GM21619 (cell line): ENCODE measurements at regions not wholly inside any gene's neighbourhood (a gene's known extent, or its start where the extent isn't known, plus 50 kb on each side); places are given as distances from the start of the nearest gene placed in this dataset.

Source experiments
- ATAC-seq: cut with Tn5 transposase; IDR thresholded peaks from one replicate; pipeline ENCODE4 v1.9.1; 2021; ENCODE audit not compliant: unreplicated experiment

DNA sequence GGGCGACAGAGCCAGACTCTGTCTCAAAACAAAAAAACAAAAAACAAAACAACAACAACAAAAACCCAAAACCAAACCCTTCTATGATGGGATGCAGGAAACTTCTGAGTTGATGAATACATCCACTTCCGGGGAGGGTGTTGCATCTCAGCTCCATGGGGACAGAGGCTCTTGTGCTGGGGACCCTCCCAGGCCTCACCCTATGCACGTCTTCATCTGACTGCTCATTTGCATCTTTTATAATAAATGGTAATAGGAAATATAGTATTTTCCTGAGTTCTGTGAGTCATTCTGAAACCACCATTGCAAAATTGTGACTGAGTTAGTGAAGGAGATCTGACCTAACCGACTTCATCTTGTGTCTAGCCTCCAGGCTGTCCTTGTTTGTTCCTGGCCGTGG, 109.5 kb upstream of the SLC28A3 start:
- ATAC-seq: no peak

DNA sequence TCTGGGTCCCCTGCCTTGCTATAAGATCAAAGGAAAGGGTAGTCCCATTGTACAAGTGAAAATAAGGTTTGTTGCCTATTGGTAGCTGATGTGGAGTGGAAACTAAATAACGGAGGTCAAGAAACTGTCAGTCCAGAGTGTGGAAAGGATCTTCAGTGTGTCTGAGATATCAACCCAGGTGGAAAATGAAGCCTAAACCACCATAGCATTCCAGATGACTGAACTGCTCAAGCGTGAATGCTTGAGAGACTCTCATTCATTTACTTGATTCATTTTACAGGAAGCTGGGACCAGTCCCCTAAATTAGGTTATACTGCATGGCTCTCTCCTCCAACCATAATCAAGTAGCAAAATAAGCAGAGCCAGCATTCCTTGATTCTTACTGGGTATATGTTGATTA, 116.0 kb upstream of the SLC28A3 start:
- ATAC-seq: no peak

DNA sequence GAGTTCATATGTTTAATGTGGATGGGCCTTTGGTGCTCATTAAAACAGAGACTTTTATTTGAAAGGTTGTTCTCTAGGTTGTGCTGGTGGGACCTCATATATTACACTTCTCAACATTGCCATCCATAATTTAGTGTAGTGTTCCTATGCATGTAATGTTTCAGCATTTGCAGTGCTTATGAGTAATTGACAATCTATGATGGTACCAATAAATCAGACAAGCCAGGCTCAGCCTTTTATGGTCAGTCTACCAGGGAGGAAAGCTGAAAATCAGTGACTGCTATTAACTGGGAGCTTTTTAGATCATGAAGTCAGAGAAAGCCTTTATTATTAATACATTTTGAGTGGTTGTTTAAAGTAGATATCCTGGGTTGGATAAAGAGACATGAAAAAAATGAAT, 120.1 kb upstream of the SLC28A3 start:
- ATAC-seq: no peak

DNA sequence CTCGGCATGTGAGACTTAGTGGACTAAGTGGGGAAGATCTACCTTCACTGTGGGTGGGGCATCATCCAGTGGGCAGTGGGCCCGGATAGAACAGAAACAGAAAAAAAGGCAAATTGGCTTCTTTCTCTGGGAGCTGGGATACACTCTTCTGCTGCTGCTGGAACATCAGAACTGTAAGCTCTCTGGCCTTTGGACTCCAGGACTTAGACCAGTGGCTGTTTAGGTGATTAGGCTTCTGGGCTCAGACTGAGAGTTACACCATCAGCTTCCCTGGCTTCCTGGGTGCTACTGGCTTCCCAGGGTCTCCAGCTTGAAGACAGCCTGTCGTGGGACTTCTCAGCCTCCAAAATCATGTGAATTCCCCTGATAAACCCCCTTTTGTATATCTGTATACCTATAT, 122.7 kb upstream of the SLC28A3 start:
- no peak for ATAC-seq

DNA sequence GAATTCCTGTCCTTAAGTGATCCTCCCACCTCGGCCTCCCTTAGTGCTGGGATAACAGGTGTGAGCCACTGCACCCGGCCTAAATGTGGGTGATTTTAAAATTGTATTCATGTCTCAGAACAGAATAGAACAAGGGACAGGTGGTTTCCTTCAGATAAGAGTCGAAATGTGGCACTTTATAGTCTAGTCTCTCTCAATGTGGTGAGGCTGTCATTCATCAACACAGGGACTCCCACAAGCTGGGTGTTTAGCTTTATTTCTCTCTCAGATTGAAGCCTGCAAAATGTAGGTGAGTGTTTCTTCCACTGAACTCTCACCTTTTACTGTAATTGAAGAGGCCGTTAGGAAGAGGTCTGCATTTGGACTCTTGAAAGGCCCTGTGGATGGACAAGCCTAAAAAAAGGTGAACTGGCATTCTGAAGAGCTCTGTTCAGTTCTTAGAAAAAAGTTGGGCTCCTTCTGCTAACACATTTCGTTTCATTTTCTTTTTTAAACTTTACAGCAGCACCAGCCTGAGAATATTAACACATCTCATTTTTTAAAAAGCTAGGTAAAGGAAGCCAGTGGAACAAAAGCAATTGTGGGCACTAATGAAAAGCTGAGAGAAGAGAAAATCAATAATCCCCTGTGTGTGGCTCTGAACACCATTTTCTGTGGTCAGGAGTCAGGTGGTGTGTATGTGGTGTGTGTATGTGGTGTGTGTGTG, 126.2 kb upstream of the SLC28A3 start:
- ATAC-seq: no peak

DNA sequence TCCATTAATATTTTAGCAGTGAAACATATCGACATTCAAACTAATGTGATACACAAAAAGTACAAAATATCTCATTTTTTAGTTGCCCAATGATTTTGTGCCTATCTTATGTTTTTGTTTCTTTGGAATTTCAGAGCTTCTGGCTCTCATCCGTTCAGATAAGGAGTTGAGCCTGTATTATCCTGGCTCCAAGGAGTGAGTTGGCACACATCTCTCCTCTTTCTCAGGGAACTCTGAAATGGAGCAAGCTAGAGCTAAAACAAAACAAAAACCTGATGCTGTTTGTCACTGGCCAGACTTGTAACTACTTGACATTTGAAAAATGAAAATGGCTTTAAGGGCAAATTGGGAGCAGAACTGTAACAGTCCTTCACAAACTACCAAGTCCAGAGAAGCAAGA, 131.3 kb upstream of the SLC28A3 start:
- no peak for ATAC-seq

DNA sequence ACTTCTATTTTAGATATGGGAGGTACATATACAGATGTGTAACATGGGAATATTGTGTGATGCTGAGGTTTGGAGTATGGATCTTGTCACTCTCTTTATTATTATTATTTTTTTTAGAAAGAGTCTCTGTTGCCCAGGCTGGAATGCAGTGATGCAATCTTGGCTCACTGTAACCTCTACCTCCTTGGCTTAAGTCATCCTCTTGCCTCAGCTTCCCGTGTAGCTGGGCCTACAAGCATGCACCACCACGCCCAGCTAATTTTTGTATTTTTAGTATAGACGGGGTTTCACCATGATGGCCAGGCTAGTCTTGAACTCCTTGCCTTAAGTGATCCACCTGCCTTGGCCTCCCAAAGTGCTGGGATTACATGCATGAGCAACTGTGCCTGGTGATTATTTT, 138.4 kb upstream of the SLC28A3 start:
- ATAC-seq: no peak

DNA sequence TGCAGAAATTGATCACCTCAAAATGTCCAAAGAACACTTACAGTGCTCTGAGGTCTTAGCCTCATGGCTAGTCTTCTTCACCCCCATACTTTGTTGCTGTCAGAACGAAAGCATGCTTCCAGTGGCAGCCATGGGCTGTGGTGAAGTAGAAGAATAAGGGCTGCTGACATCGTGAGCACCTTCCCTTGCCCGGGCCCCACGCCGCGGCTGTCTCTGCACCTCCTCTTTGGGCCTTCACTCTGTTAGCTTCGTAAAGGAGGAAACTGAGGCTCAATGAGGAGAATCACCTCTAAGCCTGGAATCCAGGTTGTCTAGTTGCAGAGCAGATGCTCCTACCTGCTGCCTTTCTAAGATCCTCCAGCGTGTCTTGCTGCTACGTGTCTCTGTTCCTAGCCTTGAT, 139.5 kb upstream of the SLC28A3 start:
- no peak for ATAC-seq

DNA sequence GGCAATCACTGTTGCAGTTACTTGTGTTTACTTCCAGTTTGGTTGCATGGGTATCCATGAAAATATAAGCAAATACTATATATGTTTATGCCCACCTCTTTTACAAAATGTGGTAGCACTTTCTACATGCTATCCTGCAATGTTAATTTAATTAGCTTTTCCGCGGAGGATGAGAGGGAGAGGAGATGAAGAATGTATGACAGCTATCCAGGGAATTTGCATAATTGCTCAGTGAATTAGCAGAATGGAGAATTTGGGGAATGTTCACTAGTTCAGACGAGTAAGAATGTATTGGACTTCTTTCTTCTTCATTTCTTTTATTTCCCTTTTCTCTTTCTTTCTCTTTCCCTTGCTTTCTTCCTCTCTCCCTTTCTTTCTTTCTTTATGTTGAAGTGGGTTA, 140.7 kb upstream of the SLC28A3 start:
- no peak for ATAC-seq

DNA sequence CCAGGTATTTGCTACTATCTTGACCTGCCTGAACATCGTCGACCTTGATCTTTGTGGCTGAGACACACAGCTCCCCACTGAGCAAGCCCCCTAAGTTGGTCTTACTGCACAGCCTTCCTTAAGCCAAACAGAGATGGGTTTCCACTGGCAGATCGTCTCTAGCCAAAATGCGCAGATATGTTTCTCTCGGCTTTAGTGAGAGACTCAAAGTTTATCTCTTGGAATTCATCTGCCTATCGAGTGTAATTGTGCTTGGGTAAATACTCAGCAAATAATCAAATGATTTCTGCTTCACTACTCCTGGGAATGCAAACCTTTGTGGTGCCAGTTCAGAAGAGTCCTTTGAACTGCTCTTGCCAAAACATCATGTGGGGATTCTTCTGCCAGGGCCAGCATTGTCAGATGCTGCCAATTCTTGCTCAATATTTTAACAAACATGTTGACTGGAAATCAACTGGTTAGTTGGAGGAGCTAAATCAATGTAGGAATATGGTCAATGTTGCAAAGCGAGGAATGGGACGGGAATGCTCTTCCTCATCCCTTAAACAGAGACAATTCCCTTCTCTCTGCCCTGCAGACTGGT, 141.2 kb upstream of the SLC28A3 start:
- no peak for ATAC-seq

DNA sequence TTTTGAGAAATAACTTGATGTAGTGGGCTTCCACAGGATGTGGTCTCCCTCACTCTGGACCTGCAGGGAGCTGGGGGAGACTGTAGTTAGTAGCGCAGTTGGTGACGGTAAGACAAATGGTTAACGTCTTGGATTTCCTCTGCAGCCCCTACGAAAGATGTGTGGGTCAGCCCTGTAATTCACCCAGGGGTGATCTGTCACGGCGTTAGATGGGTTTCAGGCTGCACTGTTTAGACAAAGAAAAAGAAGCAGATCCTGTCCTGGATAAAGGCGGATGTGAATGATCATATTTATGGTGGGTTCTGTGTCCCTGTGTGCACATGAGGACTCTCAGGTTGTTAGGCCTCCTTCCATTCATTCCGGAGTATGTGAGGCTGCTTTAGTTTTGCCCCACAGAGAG, 142.0 kb upstream of the SLC28A3 start:
- ATAC-seq: no peak

DNA sequence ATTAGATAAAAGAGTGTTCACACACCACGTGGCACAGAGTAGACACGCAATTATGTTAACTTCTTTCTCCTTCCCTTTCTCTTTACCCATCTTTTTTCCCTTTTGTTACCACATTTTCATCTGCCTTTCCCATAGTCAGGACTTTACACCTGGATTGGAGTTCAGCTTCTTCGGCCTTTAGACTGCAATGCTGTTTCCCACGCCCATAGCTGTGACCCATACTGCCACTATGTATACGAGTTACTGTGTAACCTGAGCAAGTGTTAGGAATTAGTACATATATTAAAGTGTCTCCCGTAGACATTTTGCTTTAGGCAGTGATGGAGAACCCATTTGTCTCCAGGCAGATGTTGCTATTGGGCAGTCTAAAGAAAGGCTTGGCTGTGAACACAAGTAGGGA, 143.6 kb upstream of the SLC28A3 start:
- ATAC-seq: no peak

DNA sequence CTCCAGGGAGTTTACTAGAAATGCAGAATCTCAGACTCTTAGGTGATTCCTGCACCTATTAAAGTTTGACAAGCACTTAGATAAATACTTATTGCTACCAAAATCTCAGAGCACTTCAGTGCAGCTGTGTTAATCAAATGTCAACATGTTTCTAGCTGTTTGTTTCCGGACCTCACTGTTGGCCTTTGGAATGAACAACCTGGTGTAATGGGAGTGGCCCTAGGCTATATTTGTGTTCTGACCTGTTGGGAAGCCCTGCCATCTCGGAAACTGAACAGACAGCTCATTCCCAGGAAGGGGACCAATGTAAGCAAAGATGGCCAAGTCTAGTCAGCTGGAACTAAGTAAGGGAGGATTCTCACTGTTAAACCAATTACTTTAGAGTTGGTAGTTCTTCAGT, 145.0 kb upstream of the SLC28A3 start:
- no peak for ATAC-seq

DNA sequence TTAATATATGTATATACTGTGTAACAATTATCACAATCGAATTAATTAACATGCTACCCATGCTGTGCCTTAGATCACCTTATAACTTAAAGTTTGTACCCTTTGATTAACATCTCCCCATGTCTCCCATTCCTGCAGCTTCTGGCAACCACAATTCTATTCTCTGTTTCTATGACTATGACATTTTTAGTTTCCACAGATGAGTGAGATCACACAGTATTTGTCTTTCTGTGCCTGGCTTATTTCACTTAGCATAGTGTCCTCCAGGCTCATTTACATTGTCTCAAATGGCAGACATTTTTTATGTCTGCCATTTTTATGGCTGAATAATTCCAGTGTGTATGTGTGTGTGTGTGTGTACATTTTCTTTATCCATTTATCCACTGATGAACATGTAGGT, 146.1 kb upstream of the SLC28A3 start:
- no peak for ATAC-seq

DNA sequence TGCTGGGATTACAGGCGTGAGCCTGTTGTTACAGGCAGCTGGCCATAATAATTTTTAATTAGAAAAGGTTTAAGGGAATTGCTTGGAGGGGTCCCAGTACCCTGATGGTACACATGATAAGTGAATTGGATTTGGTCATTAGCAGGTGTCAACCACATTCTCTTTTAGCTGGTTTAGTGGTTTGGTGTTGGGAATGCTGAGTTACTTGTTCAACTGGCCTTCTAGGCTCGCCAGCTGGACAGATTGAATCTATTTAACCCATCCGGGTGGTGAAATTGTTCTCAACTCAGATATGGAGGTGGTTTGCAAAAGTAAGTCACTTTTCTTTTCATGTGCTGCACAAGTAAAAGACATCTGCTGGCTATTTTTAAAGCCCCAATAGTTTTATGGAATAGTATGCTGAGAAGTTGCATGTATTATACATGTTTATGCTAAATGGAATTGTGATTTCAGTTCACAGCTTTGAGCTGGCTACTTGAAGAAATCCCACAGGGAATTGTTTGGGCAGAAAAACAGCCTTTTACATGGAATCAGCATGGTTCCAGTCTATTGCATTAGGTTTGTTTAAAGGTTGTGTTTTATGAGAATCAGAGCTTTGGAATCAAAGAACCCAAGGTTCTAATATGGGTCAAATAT, 149.8 kb upstream of the SLC28A3 start:
- no peak for ATAC-seq

DNA sequence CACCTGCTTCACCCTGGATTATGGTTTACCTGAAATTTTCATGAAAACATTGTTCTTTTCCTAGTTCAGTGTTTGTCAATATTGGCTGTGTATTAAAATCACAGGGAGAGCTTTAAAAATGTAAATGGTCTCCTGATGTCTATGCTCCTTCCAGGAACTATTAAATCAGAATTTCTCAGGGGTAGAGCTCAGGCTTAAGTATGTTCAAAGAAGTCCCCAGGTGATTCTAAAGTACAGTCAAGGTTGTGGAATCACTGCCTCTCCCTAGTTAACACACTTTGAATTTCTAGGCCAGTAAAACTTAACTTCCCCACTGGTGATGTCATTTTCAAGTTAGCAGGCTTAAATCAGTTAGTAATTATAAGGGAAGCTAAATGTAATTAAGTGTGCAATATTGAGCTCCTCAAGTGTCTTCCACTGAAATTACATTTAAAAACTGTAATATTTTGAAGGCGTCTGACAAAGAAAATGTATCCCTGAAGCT, 150.3 kb upstream of the SLC28A3 start:
- no peak for ATAC-seq

DNA sequence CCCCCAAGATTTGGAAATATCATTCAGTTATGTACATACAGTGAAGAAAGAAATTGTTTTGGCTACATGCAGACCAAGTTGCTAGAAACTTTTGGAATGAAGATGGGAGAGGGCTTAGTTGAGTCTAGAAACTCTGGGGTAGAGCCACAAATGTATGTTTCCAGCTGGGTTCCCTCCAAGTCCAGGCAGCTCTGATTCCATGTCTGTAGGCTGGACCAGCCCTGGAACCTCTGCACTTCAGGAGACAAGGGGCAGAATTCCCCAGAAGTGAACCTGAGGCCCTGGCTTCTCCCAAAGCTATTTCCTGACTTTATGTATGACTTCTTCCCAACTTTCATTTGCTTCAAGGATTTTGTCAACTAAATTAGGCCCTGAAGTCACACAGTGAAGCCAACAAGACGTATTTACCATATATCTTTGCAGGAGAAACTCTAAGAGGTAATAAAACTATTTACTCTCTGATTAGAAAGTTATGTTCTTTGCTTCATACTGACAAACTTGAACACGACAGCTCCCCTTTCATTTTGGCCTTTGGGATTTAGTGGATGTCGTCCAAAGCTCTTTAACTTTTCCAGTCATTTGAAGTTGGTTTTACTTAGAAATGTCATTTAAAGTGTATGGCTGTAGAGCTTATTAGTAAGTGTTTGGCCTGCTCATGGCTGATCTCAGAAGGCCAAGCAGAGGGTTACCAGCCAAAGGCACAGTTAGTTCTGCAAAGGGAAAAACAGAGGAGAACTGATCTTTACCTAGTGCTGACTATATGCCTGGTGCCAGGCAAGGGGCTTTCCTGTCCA, 152.0 kb upstream of the SLC28A3 start:
- ATAC-seq: no peak

DNA sequence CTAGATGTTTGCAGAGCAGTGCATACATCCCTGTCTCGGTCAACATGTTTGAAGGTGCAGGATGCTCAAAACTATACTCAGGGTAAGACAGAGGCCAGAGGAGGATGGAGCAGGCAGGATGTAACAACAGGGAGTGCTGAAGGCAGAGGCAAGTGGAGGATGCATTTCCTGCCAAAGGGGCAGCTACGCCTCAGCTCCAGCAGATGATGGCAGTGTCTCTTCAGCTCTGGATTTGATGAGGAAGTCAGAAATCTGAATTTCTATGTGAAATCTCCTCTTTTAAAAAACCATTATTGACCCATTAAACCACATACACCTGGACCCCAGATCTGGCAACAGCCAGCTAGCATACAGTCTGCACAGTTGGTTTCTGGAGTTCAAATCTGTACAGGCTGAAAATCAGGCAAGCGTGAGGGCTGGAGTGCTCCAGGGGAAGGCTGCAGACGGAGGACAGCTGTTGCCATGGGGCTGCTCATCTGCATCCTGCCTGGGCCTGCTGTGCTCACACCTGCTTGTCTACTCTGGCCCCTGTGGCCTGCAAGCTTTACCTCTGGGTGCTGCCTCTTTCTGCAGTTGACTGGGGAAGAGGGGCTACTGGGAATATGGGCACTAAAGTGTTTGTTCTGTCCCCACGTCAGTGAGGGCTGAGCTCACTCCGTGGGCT, 152.9 kb upstream of the SLC28A3 start:
- no peak for ATAC-seq

DNA sequence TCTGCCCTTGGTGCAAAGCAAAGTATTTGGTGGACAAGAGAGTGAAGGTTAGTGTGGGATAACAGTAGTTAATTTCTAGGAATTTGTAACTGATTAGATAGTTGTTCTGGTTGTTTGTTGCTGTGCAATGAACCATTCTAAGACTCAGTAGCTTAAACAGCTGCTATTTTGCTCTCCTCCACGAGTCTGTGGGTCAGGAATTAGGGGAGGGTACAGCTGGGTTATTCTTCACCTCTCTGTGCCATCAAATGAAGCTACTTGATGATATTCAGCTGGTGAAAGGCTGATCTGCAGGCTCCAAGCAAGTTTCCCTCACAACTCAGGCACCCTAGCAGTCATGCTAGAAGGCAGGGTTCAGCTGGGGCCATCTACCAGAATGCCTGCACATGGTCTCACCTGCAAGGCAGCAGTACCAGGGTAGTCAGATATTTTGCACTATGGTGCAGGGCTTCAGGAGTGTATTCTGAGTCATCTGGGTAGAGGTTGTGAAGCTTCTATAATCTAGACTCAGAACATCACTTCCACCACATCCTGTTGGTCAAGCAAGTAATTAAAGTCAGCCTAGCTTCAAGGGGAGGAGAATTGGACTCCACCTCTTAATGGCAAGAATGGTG, 159.5 kb upstream of the SLC28A3 start:
- ATAC-seq: peak; percentile 97

DNA sequence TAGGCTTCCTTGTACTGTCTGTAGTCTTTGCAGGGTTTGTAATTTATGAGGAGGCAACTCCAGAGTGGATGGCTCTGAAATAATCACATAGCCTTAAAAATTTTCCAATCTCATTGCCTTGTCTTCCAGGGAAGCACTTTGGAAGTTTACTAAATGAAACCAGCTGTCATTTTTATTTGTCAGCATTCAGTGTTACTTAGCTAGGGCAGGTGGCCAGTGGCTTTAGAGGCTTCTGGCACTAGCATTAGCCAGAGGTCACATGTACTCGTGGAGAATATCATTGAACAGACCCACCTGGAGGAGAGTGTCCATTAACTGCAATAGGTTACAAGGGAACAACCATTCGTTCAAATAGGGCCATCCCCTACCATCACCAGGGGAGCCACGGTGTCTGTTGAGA, 160.3 kb upstream of the SLC28A3 start:
- no peak for ATAC-seq

DNA sequence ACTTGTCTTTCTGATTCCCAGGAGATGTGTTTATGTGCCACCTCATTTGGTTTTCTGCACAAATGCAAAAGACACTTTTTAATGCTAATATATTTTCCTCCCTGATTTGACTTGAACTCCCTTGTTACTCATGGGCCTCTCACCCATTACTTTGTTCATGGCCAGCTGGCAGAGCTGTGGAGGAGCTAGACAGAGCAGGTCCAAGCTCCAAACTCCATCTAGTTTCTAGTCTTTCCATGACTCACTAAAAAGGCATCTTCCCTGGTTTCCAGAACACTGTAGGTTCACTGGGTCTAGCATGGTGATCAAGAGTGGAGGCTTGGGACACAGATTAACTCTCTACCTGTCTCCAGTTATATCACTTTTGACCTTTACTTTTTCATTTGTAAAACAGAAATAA, 161.0 kb upstream of the SLC28A3 start:
- ATAC-seq: no peak
